ENCODE measurements at regions not wholly inside any gene's neighbourhood (a gene's known extent, or its start where the extent isn't known, plus 50 kb on each side); places are given as distances from the start of the nearest gene placed in this dataset.

DNA sequence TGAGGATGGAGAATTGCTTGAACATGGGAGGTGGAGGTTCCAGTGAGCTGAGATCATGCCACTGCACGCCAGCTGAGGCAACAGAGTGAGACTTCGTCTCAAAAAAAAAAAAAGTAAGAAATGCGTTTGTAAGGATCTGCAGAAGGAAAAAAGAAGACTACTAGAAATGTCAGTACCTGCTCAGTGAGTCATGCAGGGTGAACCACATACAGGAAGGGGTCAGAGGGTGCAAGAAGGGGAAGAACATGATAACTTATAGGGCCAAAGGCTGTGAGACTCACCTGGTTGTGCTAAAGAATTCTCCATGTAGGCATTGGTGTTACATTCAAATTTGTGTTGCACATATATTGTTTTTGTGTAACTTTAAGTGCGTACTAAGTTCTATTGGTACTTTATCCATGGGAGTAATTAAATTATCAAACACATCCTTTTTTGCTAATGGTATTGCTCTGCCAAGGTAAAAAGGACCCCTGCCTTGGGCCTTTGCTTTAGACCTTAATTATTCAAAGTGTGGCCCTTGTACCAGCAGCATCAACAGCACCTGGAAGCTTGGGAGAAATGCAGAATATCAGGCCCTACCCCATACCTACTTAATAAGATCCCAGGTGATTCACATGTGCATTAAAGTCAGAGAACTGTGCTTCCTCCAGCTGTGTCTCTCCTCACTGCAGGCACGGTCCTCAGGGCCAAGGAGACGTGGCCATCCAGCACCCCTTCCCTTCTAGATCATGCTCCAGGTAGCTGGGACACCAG is 96.4 kb upstream of the PPP2R5A start:
- TF ChIP-seq, protein P1, sequence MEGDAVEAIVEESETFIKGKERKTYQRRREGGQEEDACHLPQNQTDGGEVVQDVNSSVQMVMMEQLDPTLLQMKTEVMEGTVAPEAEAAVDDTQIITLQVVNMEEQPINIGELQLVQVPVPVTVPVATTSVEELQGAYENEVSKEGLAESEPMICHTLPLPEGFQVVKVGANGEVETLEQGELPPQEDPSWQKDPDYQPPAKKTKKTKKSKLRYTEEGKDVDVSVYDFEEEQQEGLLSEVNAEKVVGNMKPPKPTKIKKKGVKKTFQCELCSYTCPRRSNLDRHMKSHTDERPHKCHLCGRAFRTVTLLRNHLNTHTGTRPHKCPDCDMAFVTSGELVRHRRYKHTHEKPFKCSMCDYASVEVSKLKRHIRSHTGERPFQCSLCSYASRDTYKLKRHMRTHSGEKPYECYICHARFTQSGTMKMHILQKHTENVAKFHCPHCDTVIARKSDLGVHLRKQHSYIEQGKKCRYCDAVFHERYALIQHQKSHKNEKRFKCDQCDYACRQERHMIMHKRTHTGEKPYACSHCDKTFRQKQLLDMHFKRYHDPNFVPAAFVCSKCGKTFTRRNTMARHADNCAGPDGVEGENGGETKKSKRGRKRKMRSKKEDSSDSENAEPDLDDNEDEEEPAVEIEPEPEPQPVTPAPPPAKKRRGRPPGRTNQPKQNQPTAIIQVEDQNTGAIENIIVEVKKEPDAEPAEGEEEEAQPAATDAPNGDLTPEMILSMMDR (conservative IDR thresholded peaks at IDR 0.05), result no peak
- no peak for TF ChIP-seq ZFX (IDR thresholded peaks at IDR 0.05)

All from C4-2B (cell line).